ENCODE measurements at regions not wholly inside any gene's neighbourhood (a gene's known extent, or its start where the extent isn't known, plus 50 kb on each side); places are given as distances from the start of the nearest gene placed in this dataset.

- TF ChIP-seq POLR2A (IDR thresholded peaks at IDR 0.05; ENCODE audit: low read length) = no peak
- no peak for TF ChIP-seq GATA1 (IDR thresholded peaks at IDR 0.05; ENCODE audit: low read depth, low read length)
Measured at GRCh38 chr14:46147024-46147423, 504.6 kb downstream of the RPL10L start.

Data from erythroblast (primary cell).